ENCODE measurements at regions not wholly inside any gene's neighbourhood (a gene's known extent, or its start where the extent isn't known, plus 50 kb on each side); places are given as distances from the start of the nearest gene placed in this dataset.

- no peak for DNase-seq
- Histone ChIP-seq H3K27me3 (no peaks in the 10 kb centered on the region), H3K4me1 (no peaks in the 10 kb centered on the region), H3K4me3 (no peak overlapping the region), H3K9me3 (replicated peaks) (0 out of 2 replicates have a peak, but pooled peaks cover 3% of the 10 kb centered on the region), H3K36me3 (no peaks in the 10 kb centered on the region), H3K27ac (no peak overlapping the region)
These were observed 182.7 kb upstream of the DCBLD2 start for GRCh38 chr3:99084156-99084555.

GRCh38 chr3:99071096-99071495 is 169.6 kb upstream of the DCBLD2 start:
- Histone ChIP-seq H3K27me3 (no peaks in the 10 kb centered on the region), H3K36me3 (no peaks in the 10 kb centered on the region), H3K4me1 (no peaks in the 10 kb centered on the region), H3K27ac (no peak overlapping the region), H3K4me3 (no peak overlapping the region), H3K9me3 (replicated peaks) (no peaks in the 10 kb centered on the region)
- no peak for DNase-seq

GRCh38 chr3:99069973-99070372 is 168.5 kb upstream of the DCBLD2 start:
- no peaks in the 10 kb centered on the region for H3K27me3 ChIP-seq
- H3K36me3 ChIP-seq = no peaks in the 10 kb centered on the region
- H3K4me1 ChIP-seq = no peaks in the 10 kb centered on the region
- no peak overlapping the region for H3K4me3 ChIP-seq
- H3K9me3 ChIP-seq (replicated peaks) = no peaks in the 10 kb centered on the region
- no peak for DNase-seq
- no peak overlapping the region for H3K27ac ChIP-seq

GRCh38 chr3:99066863-99067262 is 165.4 kb upstream of the DCBLD2 start:
- no peaks in the 10 kb centered on the region for H3K9me3 ChIP-seq (replicated peaks)
- no peak overlapping the region for H3K4me3 ChIP-seq
- no peak for DNase-seq
- no peaks in the 10 kb centered on the region for H3K27me3 ChIP-seq
- H3K4me1 ChIP-seq = no peaks in the 10 kb centered on the region
- H3K36me3 ChIP-seq = no peaks in the 10 kb centered on the region
- H3K27ac ChIP-seq = no peak overlapping the region

- Histone ChIP-seq H3K4me1 (peaks cover 3% of the 10 kb centered on the region), H3K27me3 (no peaks in the 10 kb centered on the region), H3K27ac (no peak overlapping the region), H3K36me3 (no peaks in the 10 kb centered on the region), H3K9me3 (replicated peaks) (no peaks in the 10 kb centered on the region), H3K4me3 (no peak overlapping the region)
- no peak for DNase-seq
These were observed 147.7 kb upstream of the DCBLD2 start for GRCh38 chr3:99049164-99049563.

- Histone ChIP-seq H3K4me3 (no peak overlapping the region), H3K27me3 (no peaks in the 10 kb centered on the region), H3K27ac (no peak overlapping the region), H3K4me1 (peaks cover 3% of the 10 kb centered on the region), H3K9me3 (replicated peaks) (peaks cover 4% of the 10 kb centered on the region; the same call in 1 of the 2 replicates), H3K36me3 (no peaks in the 10 kb centered on the region)
- DNase-seq = no peak
These were observed 140.3 kb upstream of the DCBLD2 start for GRCh38 chr3:99041747-99042146.

GRCh38 chr3:99031778-99032177 is 130.3 kb upstream of the DCBLD2 start:
- H3K27ac ChIP-seq = no peak overlapping the region
- DNase-seq = no peak
- no peak overlapping the region for H3K4me3 ChIP-seq
- no peaks in the 10 kb centered on the region for H3K27me3 ChIP-seq
- H3K36me3 ChIP-seq = no peaks in the 10 kb centered on the region
- H3K9me3 ChIP-seq (replicated peaks) = no peaks in the 10 kb centered on the region; the same call in 1 of the 2 replicates
- no peaks in the 10 kb centered on the region for H3K4me1 ChIP-seq

GRCh38 chr3:99023590-99024192 is 122.2 kb upstream of the DCBLD2 start:
- no peak overlapping the region for H3K27ac ChIP-seq
- H3K27me3 ChIP-seq = no peaks in the 10 kb centered on the region
- no peaks in the 10 kb centered on the region for H3K9me3 ChIP-seq (replicated peaks)
- DNase-seq = peak in 1 of 2 experiments; percentile 67
- no peak overlapping the region for H3K4me3 ChIP-seq
- H3K4me1 ChIP-seq = no peaks in the 10 kb centered on the region
- H3K36me3 ChIP-seq = no peaks in the 10 kb centered on the region

- DNase-seq = no peak
- Histone ChIP-seq H3K27ac (no peak overlapping the region), H3K4me3 (no peak overlapping the region), H3K4me1 (no peaks in the 10 kb centered on the region), H3K9me3 (replicated peaks) (no peaks in the 10 kb centered on the region), H3K27me3 (no peaks in the 10 kb centered on the region), H3K36me3 (no peaks in the 10 kb centered on the region)
These were observed 120.0 kb upstream of the DCBLD2 start for GRCh38 chr3:99021466-99021865.

GRCh38 chr3:99016452-99016851 is 115.0 kb upstream of the DCBLD2 start:
- Histone ChIP-seq H3K36me3 (no peaks in the 10 kb centered on the region), H3K4me1 (0 out of 2 replicates have a peak, but pooled peaks cover 3% of the 10 kb centered on the region), H3K9me3 (replicated peaks) (no peaks in the 10 kb centered on the region), H3K27me3 (no peaks in the 10 kb centered on the region), H3K4me3 (no peak overlapping the region), H3K27ac (no peak overlapping the region)
- no peak for DNase-seq

GRCh38 chr3:99013777-99014315 is 112.4 kb upstream of the DCBLD2 start:
- Histone ChIP-seq H3K9me3 (replicated peaks) (no peaks in the 10 kb centered on the region), H3K27ac (no peak overlapping the region), H3K4me1 (0 out of 2 replicates have a peak, but pooled peaks cover 3% of the 10 kb centered on the region), H3K36me3 (no peaks in the 10 kb centered on the region), H3K4me3 (no peak overlapping the region), H3K27me3 (no peaks in the 10 kb centered on the region)
- no peak for DNase-seq

GRCh38 chr3:99013077-99013476 is 111.6 kb upstream of the DCBLD2 start:
- Histone ChIP-seq H3K9me3 (replicated peaks) (no peaks in the 10 kb centered on the region), H3K27ac (no peak overlapping the region), H3K27me3 (no peaks in the 10 kb centered on the region), H3K4me3 (no peak overlapping the region), H3K4me1 (0 out of 2 replicates have a peak, but pooled peaks cover 3% of the 10 kb centered on the region), H3K36me3 (no peaks in the 10 kb centered on the region)
- no peak for DNase-seq

- no peaks in the 10 kb centered on the region for H3K9me3 ChIP-seq (replicated peaks)
- H3K4me1 ChIP-seq = 0 out of 2 replicates have a peak, but pooled peaks cover 3% of the 10 kb centered on the region
- no peaks in the 10 kb centered on the region for H3K27me3 ChIP-seq
- peak overlapping the region; percentile 7; the same call in 1 of the 2 replicates for H3K27ac ChIP-seq
- peak; percentile 54 to 80 for DNase-seq
- H3K4me3 ChIP-seq = no peak overlapping the region
- no peaks in the 10 kb centered on the region for H3K36me3 ChIP-seq
These were observed 110.6 kb upstream of the DCBLD2 start for GRCh38 chr3:99012051-99012450.

GRCh38 chr3:99009851-99010250 is 108.4 kb upstream of the DCBLD2 start:
- H3K27ac ChIP-seq = no peak overlapping the region
- no peaks in the 10 kb centered on the region for H3K9me3 ChIP-seq (replicated peaks)
- H3K4me3 ChIP-seq = no peak overlapping the region
- H3K27me3 ChIP-seq = no peaks in the 10 kb centered on the region
- DNase-seq = no peak
- H3K4me1 ChIP-seq = 0 out of 2 replicates have a peak, but pooled peaks cover 3% of the 10 kb centered on the region
- H3K36me3 ChIP-seq = no peaks in the 10 kb centered on the region

GRCh38 chr3:99006686-99007085 is 105.2 kb upstream of the DCBLD2 start:
- H3K27ac ChIP-seq = no peak overlapping the region
- no peaks in the 10 kb centered on the region for H3K9me3 ChIP-seq (replicated peaks)
- H3K4me3 ChIP-seq = no peak overlapping the region
- H3K27me3 ChIP-seq = no peaks in the 10 kb centered on the region
- no peak for DNase-seq
- H3K4me1 ChIP-seq = no peaks in the 10 kb centered on the region
- H3K36me3 ChIP-seq = no peaks in the 10 kb centered on the region

- Histone ChIP-seq H3K27ac (no peak overlapping the region), H3K4me1 (no peaks in the 10 kb centered on the region), H3K27me3 (no peaks in the 10 kb centered on the region), H3K9me3 (replicated peaks) (no peaks in the 10 kb centered on the region), H3K36me3 (no peaks in the 10 kb centered on the region), H3K4me3 (no peak overlapping the region)
- no peak for DNase-seq
These were observed 98.2 kb upstream of the DCBLD2 start for GRCh38 chr3:98999675-99000074.

Measured in SJCRH30 (cell line).